ENCODE measurements at regions not wholly inside any gene's neighbourhood (a gene's known extent, or its start where the extent isn't known, plus 50 kb on each side); places are given as distances from the start of the nearest gene placed in this dataset.

DNA sequence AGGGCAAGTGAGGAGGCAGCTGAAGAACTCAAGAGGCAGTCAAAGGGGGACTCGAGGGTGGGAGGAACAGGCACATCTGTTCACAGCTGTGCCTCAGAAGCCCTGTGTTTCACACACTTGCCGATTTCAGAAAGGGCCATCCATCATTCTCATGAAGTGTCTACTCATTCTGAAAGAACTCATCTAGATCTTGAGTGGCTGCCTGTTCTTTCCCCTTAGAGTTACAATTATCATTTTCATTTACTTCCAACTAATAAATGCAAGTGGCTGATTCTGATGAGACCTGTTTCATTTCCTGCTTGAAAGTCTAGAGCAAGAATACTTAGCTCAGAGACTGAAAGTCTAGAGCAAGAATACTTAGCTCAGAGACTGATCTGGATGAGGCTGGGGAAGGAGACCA, 1145.1 kb downstream of the UQCRFS1 start:
- peaks cover 32% of the 10 kb centered on the region for H3K4me1 Mint-ChIP-seq (ENCODE audit: unreplicated experiment)

DNA sequence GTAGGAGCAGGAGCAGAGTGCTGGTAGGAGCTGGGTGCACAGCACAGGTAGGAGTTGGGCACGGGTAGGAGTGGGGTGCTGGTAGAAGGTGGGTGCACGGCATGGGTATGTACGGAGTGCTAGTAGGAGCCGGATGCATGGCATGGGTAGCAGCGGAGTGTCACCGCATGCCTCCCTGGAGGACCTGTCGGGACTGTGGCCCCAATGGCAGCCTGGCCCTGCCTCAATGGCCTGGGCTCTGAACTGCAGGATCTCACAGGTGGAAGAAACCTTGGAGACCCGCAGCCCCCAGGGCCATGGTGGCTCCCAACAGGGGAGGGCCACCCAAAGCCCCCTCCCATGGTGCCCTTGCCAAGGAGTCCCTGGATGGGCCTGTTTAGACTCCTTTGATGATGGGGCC, 1146.0 kb downstream of the UQCRFS1 start:
- Mint-ChIP-seq H3K9me3 (ENCODE audit: unreplicated experiment) (no peaks in the 10 kb centered on the region), H3K27me3 (ENCODE audit: unreplicated experiment) (peaks cover 12% of the 10 kb centered on the region), H3K4me3 (ENCODE audit: unreplicated experiment) (peak overlapping the region; percentile 72), H3K36me3 (ENCODE audit: low read depth, unreplicated experiment) (peaks cover 4% of the 10 kb centered on the region), H3K4me1 (ENCODE audit: unreplicated experiment) (peaks cover 32% of the 10 kb centered on the region), H3K27ac (ENCODE audit: unreplicated experiment) (no peak overlapping the region)
- no peak for DNase-seq (ENCODE audit: low spot score)
- TF ChIP-seq, protein P1, sequence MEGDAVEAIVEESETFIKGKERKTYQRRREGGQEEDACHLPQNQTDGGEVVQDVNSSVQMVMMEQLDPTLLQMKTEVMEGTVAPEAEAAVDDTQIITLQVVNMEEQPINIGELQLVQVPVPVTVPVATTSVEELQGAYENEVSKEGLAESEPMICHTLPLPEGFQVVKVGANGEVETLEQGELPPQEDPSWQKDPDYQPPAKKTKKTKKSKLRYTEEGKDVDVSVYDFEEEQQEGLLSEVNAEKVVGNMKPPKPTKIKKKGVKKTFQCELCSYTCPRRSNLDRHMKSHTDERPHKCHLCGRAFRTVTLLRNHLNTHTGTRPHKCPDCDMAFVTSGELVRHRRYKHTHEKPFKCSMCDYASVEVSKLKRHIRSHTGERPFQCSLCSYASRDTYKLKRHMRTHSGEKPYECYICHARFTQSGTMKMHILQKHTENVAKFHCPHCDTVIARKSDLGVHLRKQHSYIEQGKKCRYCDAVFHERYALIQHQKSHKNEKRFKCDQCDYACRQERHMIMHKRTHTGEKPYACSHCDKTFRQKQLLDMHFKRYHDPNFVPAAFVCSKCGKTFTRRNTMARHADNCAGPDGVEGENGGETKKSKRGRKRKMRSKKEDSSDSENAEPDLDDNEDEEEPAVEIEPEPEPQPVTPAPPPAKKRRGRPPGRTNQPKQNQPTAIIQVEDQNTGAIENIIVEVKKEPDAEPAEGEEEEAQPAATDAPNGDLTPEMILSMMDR (IDR thresholded peaks at IDR 0.05; ENCODE audit: unreplicated experiment) = no peak

More for the DNA sequence above, 1145.1 kb downstream of the UQCRFS1 start:
- DNase-seq (ENCODE audit: low spot score) = no peak
- TF ChIP-seq, protein P1 (IDR thresholded peaks at IDR 0.05; ENCODE audit: unreplicated experiment) = no peak
- Mint-ChIP-seq H3K27ac (ENCODE audit: unreplicated experiment) (no peak overlapping the region), H3K36me3 (ENCODE audit: low read depth, unreplicated experiment) (peaks cover 4% of the 10 kb centered on the region), H3K27me3 (ENCODE audit: unreplicated experiment) (peaks cover 12% of the 10 kb centered on the region), H3K9me3 (ENCODE audit: unreplicated experiment) (no peaks in the 10 kb centered on the region), H3K4me3 (ENCODE audit: unreplicated experiment) (no peak overlapping the region)

DNA sequence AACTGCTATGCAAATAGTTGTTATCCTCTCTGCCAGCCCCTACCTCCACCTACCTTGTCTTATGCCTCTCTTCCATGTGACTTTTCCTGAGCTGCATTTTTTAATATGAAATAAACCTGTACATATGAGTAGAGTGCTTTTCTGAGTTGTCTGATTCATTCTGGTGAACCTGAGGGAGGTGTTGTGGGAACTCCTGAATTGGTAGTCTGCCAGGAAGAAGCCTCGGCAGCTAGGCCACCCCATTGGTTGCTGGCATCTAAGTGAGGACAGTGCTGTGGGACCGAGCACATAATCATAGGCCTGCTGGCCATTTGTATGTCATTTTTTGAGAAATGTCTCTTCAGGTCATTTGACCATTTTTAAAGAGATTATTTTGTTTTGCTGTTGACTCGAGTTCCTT, 1146.8 kb downstream of the UQCRFS1 start:
- Mint-ChIP-seq H3K27me3 (ENCODE audit: unreplicated experiment) (peaks cover 12% of the 10 kb centered on the region), H3K4me3 (ENCODE audit: unreplicated experiment) (no peak overlapping the region), H3K36me3 (ENCODE audit: low read depth, unreplicated experiment) (peaks cover 4% of the 10 kb centered on the region), H3K4me1 (ENCODE audit: unreplicated experiment) (peaks cover 32% of the 10 kb centered on the region), H3K9me3 (ENCODE audit: unreplicated experiment) (no peaks in the 10 kb centered on the region), H3K27ac (ENCODE audit: unreplicated experiment) (no peak overlapping the region)
- DNase-seq (ENCODE audit: low spot score) = no peak
- TF ChIP-seq, protein P1 (IDR thresholded peaks at IDR 0.05; ENCODE audit: unreplicated experiment) = no peak

DNA sequence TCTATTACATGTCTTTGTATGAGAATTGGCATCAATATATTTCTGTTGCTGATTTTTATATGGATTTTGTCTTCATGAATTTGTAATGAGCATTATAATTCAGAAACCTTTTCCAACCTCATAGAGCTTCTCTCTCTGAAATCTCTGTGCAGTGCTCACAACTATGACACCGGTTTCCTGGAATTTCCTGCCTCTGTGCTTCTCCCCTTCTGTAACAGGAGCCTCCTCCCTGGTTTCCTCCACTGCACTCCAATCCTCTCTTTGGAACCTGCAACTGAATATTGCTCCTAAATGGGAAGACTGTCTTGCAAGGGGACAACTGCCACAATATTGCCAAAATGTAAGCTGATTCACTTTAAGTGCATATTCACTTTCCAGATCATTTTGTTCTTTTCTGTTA, 1147.9 kb downstream of the UQCRFS1 start:
- peaks cover 32% of the 10 kb centered on the region for H3K4me1 Mint-ChIP-seq (ENCODE audit: unreplicated experiment)
- peak overlapping the region; percentile 43 for H3K4me3 Mint-ChIP-seq (ENCODE audit: unreplicated experiment)
- peaks cover 4% of the 10 kb centered on the region for H3K36me3 Mint-ChIP-seq (ENCODE audit: low read depth, unreplicated experiment)
- DNase-seq (ENCODE audit: low spot score) = no peak
- TF ChIP-seq, protein P1 (IDR thresholded peaks at IDR 0.05; ENCODE audit: unreplicated experiment) = no peak
- no peaks in the 10 kb centered on the region for H3K9me3 Mint-ChIP-seq (ENCODE audit: unreplicated experiment)
- peaks cover 12% of the 10 kb centered on the region for H3K27me3 Mint-ChIP-seq (ENCODE audit: unreplicated experiment)
- H3K27ac Mint-ChIP-seq (ENCODE audit: unreplicated experiment) = peak overlapping the region; percentile 74

DNA sequence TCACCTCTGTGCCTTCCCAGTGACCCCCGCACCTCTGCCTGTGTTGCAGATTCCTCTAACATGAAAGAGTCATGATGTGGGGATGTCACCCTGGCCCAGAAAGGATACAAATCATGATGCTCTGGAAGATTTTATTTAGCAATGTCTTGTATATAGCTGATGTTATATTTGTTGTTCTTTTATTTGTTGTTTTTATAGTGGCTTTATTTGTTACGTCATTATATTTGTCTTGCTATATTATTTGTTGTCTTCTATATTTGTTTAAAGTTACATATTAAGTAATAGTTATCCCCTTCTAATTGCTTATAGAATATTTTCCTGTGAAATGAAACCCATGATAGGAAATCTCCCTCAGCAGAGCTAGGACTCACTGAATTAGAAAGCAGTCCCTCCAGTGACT, 1149.2 kb downstream of the UQCRFS1 start:
- DNase-seq (ENCODE audit: low spot score) = no peak
- peaks cover 32% of the 10 kb centered on the region for H3K4me1 Mint-ChIP-seq (ENCODE audit: unreplicated experiment)
- peaks cover 4% of the 10 kb centered on the region for H3K36me3 Mint-ChIP-seq (ENCODE audit: low read depth, unreplicated experiment)
- no peaks in the 10 kb centered on the region for H3K9me3 Mint-ChIP-seq (ENCODE audit: unreplicated experiment)
- TF ChIP-seq, protein P1 (IDR thresholded peaks at IDR 0.05; ENCODE audit: unreplicated experiment) = no peak
- no peak overlapping the region for H3K4me3 Mint-ChIP-seq (ENCODE audit: unreplicated experiment)
- peaks cover 12% of the 10 kb centered on the region for H3K27me3 Mint-ChIP-seq (ENCODE audit: unreplicated experiment)
- H3K27ac Mint-ChIP-seq (ENCODE audit: unreplicated experiment) = peak overlapping the region; percentile 74
